Astrocyte of the cerebellum (primary cell): ENCODE measurements at regions not wholly inside any gene's neighbourhood (a gene's known extent, or its start where the extent isn't known, plus 50 kb on each side); places are given as distances from the start of the nearest gene placed in this dataset.

Source experiments
- DNase-seq: peaks from one replicate; pipeline ENCODE4 v3.0.0-alpha.2; 2011; ENCODE audit warnings: low read depth
- H3K4me3 ChIP-seq: 2 replicates; pipeline ENCODE4 v1.5.1; 2011; ENCODE audit warnings: mild to moderate bottlenecking, low read depth, low read length, moderate library complexity
- CTCF ChIP-seq: IDR thresholded peaks from 2 replicates; pipeline ENCODE4 v1.5.1; 2012; ENCODE audit warnings: low read length, low read depth, moderate library complexity, mild to moderate bottlenecking; ENCODE audit errors: missing control alignments
- in situ Hi-C: cut with HindIII; loops from 2 replicates; pipeline ENCODE4 v1.10.0; 2017; ENCODE audit warnings: low sequenced_read_pairs

- in situ Hi-C loops = no loop called here
- no peak for TF ChIP-seq CTCF
- H3K4me3 ChIP-seq = no peak overlapping the region
- DNase-seq = no peak
Measured at GRCh38 chr3:25894101-25894500, 104.2 kb downstream of the OXSM start.

- no peak for DNase-seq
- in situ Hi-C loops = no loop called here
- no peak for TF ChIP-seq CTCF
- no peak overlapping the region for H3K4me3 ChIP-seq
Measured at GRCh38 chr3:25895031-25895430, 105.1 kb downstream of the OXSM start.

- TF ChIP-seq CTCF = no peak
- no peak overlapping the region for H3K4me3 ChIP-seq
- DNase-seq = no peak
- in situ Hi-C loops = no loop called here
Measured at GRCh38 chr3:25895443-25895842, 105.6 kb downstream of the OXSM start.

- in situ Hi-C loops = no loop called here
- H3K4me3 ChIP-seq = no peak overlapping the region
- DNase-seq = no peak
- no peak for TF ChIP-seq CTCF
Measured at GRCh38 chr3:25897019-25897418, 107.1 kb downstream of the OXSM start.

- H3K4me3 ChIP-seq = no peak overlapping the region
- TF ChIP-seq CTCF = no peak
- no peak for DNase-seq
- in situ Hi-C loops = no loop called here
Measured at GRCh38 chr3:25899352-25900101, 109.6 kb downstream of the OXSM start.

- no peak for TF ChIP-seq CTCF
- H3K4me3 ChIP-seq = no peak overlapping the region
- DNase-seq = no peak
- in situ Hi-C loops = no loop called here
Measured at GRCh38 chr3:25900161-25900560, 110.3 kb downstream of the OXSM start.

- no peak overlapping the region for H3K4me3 ChIP-seq
- in situ Hi-C loops = no loop called here
- TF ChIP-seq CTCF = no peak
- no peak for DNase-seq
Measured at GRCh38 chr3:25901796-25902195, 111.9 kb downstream of the OXSM start.
